WTC11 (cell line): ENCODE measurements at regions not wholly inside any gene's neighbourhood (a gene's known extent, or its start where the extent isn't known, plus 50 kb on each side); places are given as distances from the start of the nearest gene placed in this dataset.

Experiments used
- ATAC-seq: fragments of 200-7000 bp; cut with Tn5 transposase; 2 replicates; pipeline ENCODE4 v1.10.0; 2021; ENCODE audit warnings: mild to moderate bottlenecking, moderate library complexity
- CTCF ChIA-PET: fragments of 300-600 bp; sonication (Branson Sonifier 250); formaldehyde crosslinking; loops from one replicate; lab custom pipeline; 2021; ENCODE audit warnings: antibody characterized with exemption; lab: Charles Lee
- POLR2A ChIA-PET: fragments of 350-600 bp; sonication (Branson Sonifier 250); formaldehyde crosslinking; loops from one replicate; lab custom pipeline; 2021; ENCODE audit warnings: antibody characterized with exemption; lab: Charles Lee
- DNase-seq: peaks from one replicate; pipeline ENCODE4 v3.0.0; 2021; ENCODE audit warnings: low spot score
- H3K27ac Mint-ChIP-seq: 2 replicates; pipeline ENCODE4 v1.8.0; 2021; ENCODE audit warnings: mixed read lengths
- H3K27me3 Mint-ChIP-seq: 2 replicates; pipeline ENCODE4 v1.8.0; 2021; ENCODE audit warnings: low read depth, mild to moderate bottlenecking, moderate library complexity, mixed read lengths
- H3K36me3 Mint-ChIP-seq: 2 replicates; pipeline ENCODE4 v1.8.0; 2021; ENCODE audit warnings: mixed read lengths
- H3K4me1 Mint-ChIP-seq: 2 replicates; pipeline ENCODE4 v1.8.0; 2022; ENCODE audit warnings: mixed read lengths
- H3K4me3 Mint-ChIP-seq: 2 replicates; pipeline ENCODE4 v1.8.0; 2021; ENCODE audit warnings: mild to moderate bottlenecking, moderate library complexity, mixed read lengths
- H3K9me3 Mint-ChIP-seq: 2 replicates; pipeline ENCODE4 v1.8.0; 2021; ENCODE audit warnings: mixed read lengths
- CBFB ChIP-seq: sonication (generic); formaldehyde crosslinking; IDR thresholded peaks from 2 replicates; pipeline ENCODE4 v1.8.1; 2022; ENCODE audit warnings: mild to moderate bottlenecking, low read depth, missing genetic modification reagents
- CTCF ChIP-seq: fragments of 200-600 bp; IDR thresholded peaks from 2 replicates; pipeline ENCODE4 v1.8.0; 2022; ENCODE audit warnings: antibody characterized with exemption
- IRF2 ChIP-seq: sonication (generic); formaldehyde crosslinking; IDR thresholded peaks from 2 replicates; pipeline ENCODE4 v1.8.0; 2022; ENCODE audit warnings: low read depth, missing genetic modification reagents, borderline replicate concordance
- KAT7 ChIP-seq: sonication (generic); formaldehyde crosslinking; IDR thresholded peaks from 2 replicates; pipeline ENCODE4 v1.8.1; 2023; ENCODE audit warnings: missing genetic modification reagents, mild to moderate bottlenecking, borderline replicate concordance
- NR2C2 ChIP-seq: sonication (generic); formaldehyde crosslinking; IDR thresholded peaks from 2 replicates; pipeline ENCODE4 v1.8.0; 2022; ENCODE audit warnings: mild to moderate bottlenecking, missing genetic modification reagents
- TEAD1 ChIP-seq: sonication (generic); formaldehyde crosslinking; IDR thresholded peaks from 2 replicates; pipeline ENCODE4 v1.8.0; 2022; ENCODE audit warnings: mild to moderate bottlenecking, missing genetic modification reagents
- USF2 ChIP-seq: sonication (generic); formaldehyde crosslinking; IDR thresholded peaks from 2 replicates; pipeline ENCODE4 v1.8.1; 2023; ENCODE audit warnings: mild to moderate bottlenecking, missing genetic modification reagents, moderate library complexity
- ZMAT4 ChIP-seq: fragments of 250-450 bp; sonication (Bioruptor Pico); IDR thresholded peaks from 2 replicates; pipeline ENCODE4 v1.9.0; 2021; ENCODE audit warnings: mild to moderate bottlenecking
- ZNF219 ChIP-seq: sonication (generic); formaldehyde crosslinking; IDR thresholded peaks from 2 replicates; pipeline ENCODE4 v1.8.0; 2023; ENCODE audit warnings: missing genetic modification reagents, mild to moderate bottlenecking, borderline replicate concordance
- ZNF232 ChIP-seq: sonication (generic); formaldehyde crosslinking; IDR thresholded peaks from 2 replicates; pipeline ENCODE4 v1.8.0; 2022; ENCODE audit warnings: mild to moderate bottlenecking, missing genetic modification reagents
- ZNF423 ChIP-seq: fragments of 250-450 bp; sonication (Bioruptor Pico); IDR thresholded peaks from 2 replicates; pipeline ENCODE4 v2.1.2; 2022; ENCODE audit warnings: mild to moderate bottlenecking, moderate library complexity
- ZNF425 ChIP-seq: fragments of 250-450 bp; sonication (Bioruptor Pico); conservative IDR thresholded peaks from 2 replicates; pipeline ENCODE4 v1.9.0; 2021; ENCODE audit warnings: mild to moderate bottlenecking
- ZNF512 ChIP-seq: sonication (generic); formaldehyde crosslinking; IDR thresholded peaks from 2 replicates; pipeline ENCODE4 v1.8.1; 2022; ENCODE audit warnings: missing genetic modification reagents, borderline replicate concordance
- ZNF671 ChIP-seq: fragments of 250-450 bp; sonication (Bioruptor Pico); IDR thresholded peaks from 2 replicates; pipeline ENCODE4 v1.8.0; 2021; ENCODE audit warnings: mild to moderate bottlenecking
- TF ChIP-seq, protein P1 (sequence below): sonication (generic); formaldehyde crosslinking; IDR thresholded peaks from 2 replicates; pipeline ENCODE4 v1.8.1; 2022; ENCODE audit warnings: low read depth, mild to moderate bottlenecking, moderate library complexity, missing genetic modification reagents, borderline replicate concordance
- TF ChIP-seq, protein P2 (sequence below): fragments of 250-450 bp; sonication (Bioruptor Pico); IDR thresholded peaks from 2 replicates; pipeline ENCODE4 v1.8.0; 2021; ENCODE audit warnings: mild to moderate bottlenecking

GRCh38 chr9:80156756-80157472 lies 585.1 kb downstream of the TLE4 start (continued):
- no peak for TF ChIP-seq USF2 (CRISPR knock-in tag)
- no peak for TF ChIP-seq ZNF219 (CRISPR knock-in tag)
- no peak for TF ChIP-seq ZMAT4 (CRISPR knock-in tag)
- TF ChIP-seq, all 79 proteins: peak for 0

DNA sequence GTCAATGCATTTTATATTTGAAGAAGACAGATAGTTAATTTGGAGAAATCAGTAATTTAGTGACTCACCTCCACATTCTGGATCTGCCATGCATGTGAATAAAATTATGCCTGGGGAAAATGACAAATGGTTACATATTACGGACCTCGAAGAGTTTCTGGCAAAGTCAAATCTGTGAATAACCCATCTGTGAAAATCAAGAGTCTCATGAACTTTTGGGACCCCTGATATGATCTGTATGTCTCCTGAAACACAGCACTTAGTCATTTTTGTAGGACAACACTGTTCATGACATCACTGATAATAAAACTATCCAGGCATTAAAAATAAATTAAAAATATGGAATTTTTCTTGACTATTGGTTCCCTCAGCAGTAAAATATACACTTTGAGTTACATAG lies 584.5 kb downstream of the TLE4 start:
- POLR2A ChIA-PET = no interaction called here
- peaks cover 6% of the 10 kb centered on the region for H3K36me3 Mint-ChIP-seq
- H3K9me3 Mint-ChIP-seq = peaks cover 14% of the 10 kb centered on the region
- TF ChIP-seq CBFB (CRISPR knock-in tag) = no peak
- TF ChIP-seq, protein P1, sequence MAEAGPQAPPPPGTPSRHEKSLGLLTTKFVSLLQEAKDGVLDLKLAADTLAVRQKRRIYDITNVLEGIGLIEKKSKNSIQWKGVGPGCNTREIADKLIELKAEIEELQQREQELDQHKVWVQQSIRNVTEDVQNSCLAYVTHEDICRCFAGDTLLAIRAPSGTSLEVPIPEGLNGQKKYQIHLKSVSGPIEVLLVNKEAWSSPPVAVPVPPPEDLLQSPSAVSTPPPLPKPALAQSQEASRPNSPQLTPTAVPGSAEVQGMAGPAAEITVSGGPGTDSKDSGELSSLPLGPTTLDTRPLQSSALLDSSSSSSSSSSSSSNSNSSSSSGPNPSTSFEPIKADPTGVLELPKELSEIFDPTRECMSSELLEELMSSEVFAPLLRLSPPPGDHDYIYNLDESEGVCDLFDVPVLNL (CRISPR knock-in tag) = no peak
- TF ChIP-seq, all 79 proteins: peak for 0
- CTCF ChIA-PET = no interaction called here
- Mint-ChIP-seq H3K27me3 (no peaks in the 10 kb centered on the region), H3K27ac (no peak overlapping the region), H3K4me1 (peaks cover 33% of the 10 kb centered on the region), H3K4me3 (no peak overlapping the region)
- DNase-seq (no peak), ATAC-seq (no peak)

GRCh38 chr9:80147866-80148265 lies 576.1 kb downstream of the TLE4 start:
- ATAC-seq (no peak), DNase-seq (no peak)
- H3K27ac Mint-ChIP-seq = no peak overlapping the region
- TF ChIP-seq IRF2 (CRISPR knock-in tag) = no peak
- no peak for TF ChIP-seq ZNF671 (CRISPR knock-in tag)
- TF ChIP-seq ZNF423 (CRISPR knock-in tag) = no peak
- TF ChIP-seq CTCF = no peak
- TF ChIP-seq, protein P2, sequence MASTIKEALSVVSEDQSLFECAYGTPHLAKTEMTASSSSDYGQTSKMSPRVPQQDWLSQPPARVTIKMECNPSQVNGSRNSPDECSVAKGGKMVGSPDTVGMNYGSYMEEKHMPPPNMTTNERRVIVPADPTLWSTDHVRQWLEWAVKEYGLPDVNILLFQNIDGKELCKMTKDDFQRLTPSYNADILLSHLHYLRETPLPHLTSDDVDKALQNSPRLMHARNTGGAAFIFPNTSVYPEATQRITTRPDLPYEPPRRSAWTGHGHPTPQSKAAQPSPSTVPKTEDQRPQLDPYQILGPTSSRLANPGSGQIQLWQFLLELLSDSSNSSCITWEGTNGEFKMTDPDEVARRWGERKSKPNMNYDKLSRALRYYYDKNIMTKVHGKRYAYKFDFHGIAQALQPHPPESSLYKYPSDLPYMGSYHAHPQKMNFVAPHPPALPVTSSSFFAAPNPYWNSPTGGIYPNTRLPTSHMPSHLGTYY (CRISPR knock-in tag) = no peak
- no peak for TF ChIP-seq ZNF232 (CRISPR knock-in tag)
- no peak for TF ChIP-seq ZNF425 (CRISPR knock-in tag)
- no peak for TF ChIP-seq NR2C2 (CRISPR knock-in tag)
- TF ChIP-seq KAT7 (CRISPR knock-in tag) = no peak
- TF ChIP-seq TEAD1 (CRISPR knock-in tag) = no peak
- TF ChIP-seq ZNF219 (CRISPR knock-in tag) = no peak
- no peak for TF ChIP-seq ZNF512 (CRISPR knock-in tag)
- H3K27me3 Mint-ChIP-seq = no peaks in the 10 kb centered on the region
- H3K36me3 Mint-ChIP-seq = peaks cover 10% of the 10 kb centered on the region
- POLR2A ChIA-PET = no interaction called here
- peaks cover 21% of the 10 kb centered on the region for H3K9me3 Mint-ChIP-seq
- H3K4me1 Mint-ChIP-seq = peaks cover 16% of the 10 kb centered on the region
- CTCF ChIA-PET = no interaction called here
- no peak overlapping the region for H3K4me3 Mint-ChIP-seq
